Gastrocnemius medialis (tissue), 4 donors: ENCODE measurements at regions not wholly inside any gene's neighbourhood (a gene's known extent, or its start where the extent isn't known, plus 50 kb on each side); places are given as distances from the start of the nearest gene placed in this dataset.
"Not testable (repeated sequence)": the region's sequence is repeated elsewhere in the genome, so short reads cannot be mapped to it uniquely, and the experiment has no call there.

Experiments used
- CTCF ChIP-seq, 5 experiments: fragments of 450-650 bp in 3 of 5; fragments of 200-600 bp in 2 of 5; sonication (generic) in 2 of 5; IDR thresholded peaks in 4 of 5; conservative IDR thresholded peaks in 1 of 5; 1 replicate in 4 of 5; 2 replicates in 1 of 5; pipeline ENCODE4 v1.5.1; 2016 to 2019; ENCODE audit warnings: antibody characterized with exemption in 5 of 5, mild to moderate bottlenecking in 3 of 5, moderate library complexity in 3 of 5
- POLR2A ChIP-seq, 2 donors: fragments of 450-650 bp; IDR thresholded peaks; one replicate each; pipeline ENCODE4 v1.6.1; 2017; ENCODE audit warnings: antibody characterized with exemption in 2 of 2, mild to moderate bottlenecking in 2 of 2, moderate library complexity in 2 of 2

- TF ChIP-seq CTCF (IDR thresholded peaks at IDR 0.05 in 4 of 5, conservative IDR thresholded peaks at IDR 0.05 in 1 of 5); POLR2A (IDR thresholded peaks at IDR 0.05): not testable (repeated sequence)
These were observed 215.0 kb upstream of the USP24 start for GRCh38 chr1:55430206-55430605.
